ENCODE measurements at regions not wholly inside any gene's neighbourhood (a gene's known extent, or its start where the extent isn't known, plus 50 kb on each side); places are given as distances from the start of the nearest gene placed in this dataset.
"Not testable (repeated sequence)": the region's sequence is repeated elsewhere in the genome, so short reads cannot be mapped to it uniquely, and the experiment has no call there.

- no peak for DNase-seq
- in situ Hi-C loops (cut with HindIII; ENCODE audit: low pct_ligation_motif_present, low pct_unique_long_range_greater_than_20kb, low sequenced_read_pairs) = no loop called here
Observed at GRCh38 chr9:135397142-135397541, 82.4 kb upstream of the PPP1R26 start.

GRCh38 chr9:135399000-135399649 is 80.5 kb upstream of the PPP1R26 start:
- in situ Hi-C loops (cut with HindIII; ENCODE audit: low pct_ligation_motif_present, low pct_unique_long_range_greater_than_20kb, low sequenced_read_pairs) = no loop called here
- no peak for DNase-seq

GRCh38 chr9:135400496-135400895 is 79.1 kb upstream of the PPP1R26 start:
- in situ Hi-C loops (cut with HindIII; ENCODE audit: low pct_ligation_motif_present, low pct_unique_long_range_greater_than_20kb, low sequenced_read_pairs) = no loop called here
- no peak for DNase-seq

- in situ Hi-C loops (cut with HindIII; ENCODE audit: low pct_ligation_motif_present, low pct_unique_long_range_greater_than_20kb, low sequenced_read_pairs) = no loop called here
- no peak for DNase-seq
Observed at GRCh38 chr9:135401218-135401617, 78.4 kb upstream of the PPP1R26 start.

GRCh38 chr9:135402048-135402738 is 77.4 kb upstream of the PPP1R26 start:
- no peak for DNase-seq

GRCh38 chr9:135402739-135403695 is 76.6 kb upstream of the PPP1R26 start:
- in situ Hi-C loops (cut with HindIII; ENCODE audit: low pct_ligation_motif_present, low pct_unique_long_range_greater_than_20kb, low sequenced_read_pairs) = no loop called here
- DNase-seq = no peak

More at GRCh38 chr9:135402048-135402738, 77.4 kb upstream of the PPP1R26 start:
- in situ Hi-C loops (cut with HindIII; ENCODE audit: low pct_ligation_motif_present, low pct_unique_long_range_greater_than_20kb, low sequenced_read_pairs) = no loop called here

- in situ Hi-C loops (cut with HindIII; ENCODE audit: low pct_ligation_motif_present, low pct_unique_long_range_greater_than_20kb, low sequenced_read_pairs) = no loop called here
Observed at GRCh38 chr9:135403733-135404450, 75.7 kb upstream of the PPP1R26 start.

GRCh38 chr9:135404451-135405144 is 75.0 kb upstream of the PPP1R26 start:
- in situ Hi-C loops (cut with HindIII; ENCODE audit: low pct_ligation_motif_present, low pct_unique_long_range_greater_than_20kb, low sequenced_read_pairs) = no loop called here

More at GRCh38 chr9:135403733-135404450, 75.7 kb upstream of the PPP1R26 start:
- DNase-seq = no peak

GRCh38 chr9:135405145-135405464 is 74.5 kb upstream of the PPP1R26 start:
- DNase-seq; in situ Hi-C loops (cut with HindIII; ENCODE audit: low pct_ligation_motif_present, low pct_unique_long_range_greater_than_20kb, low sequenced_read_pairs): not testable (repeated sequence)

More at GRCh38 chr9:135404451-135405144, 75.0 kb upstream of the PPP1R26 start:
- DNase-seq = no peak

- in situ Hi-C loops (cut with HindIII; ENCODE audit: low pct_ligation_motif_present, low pct_unique_long_range_greater_than_20kb, low sequenced_read_pairs) = no loop called here
Observed at GRCh38 chr9:135408476-135409254, 70.9 kb upstream of the PPP1R26 start.

GRCh38 chr9:135409286-135410200 is 70.0 kb upstream of the PPP1R26 start:
- DNase-seq = no peak
- in situ Hi-C loops (cut with HindIII; ENCODE audit: low pct_ligation_motif_present, low pct_unique_long_range_greater_than_20kb, low sequenced_read_pairs) = no loop called here

More at GRCh38 chr9:135408476-135409254, 70.9 kb upstream of the PPP1R26 start:
- DNase-seq = no peak

- DNase-seq = no peak
- in situ Hi-C loops (cut with HindIII; ENCODE audit: low pct_ligation_motif_present, low pct_unique_long_range_greater_than_20kb, low sequenced_read_pairs) = no loop called here
Observed at GRCh38 chr9:135410421-135410820, 69.2 kb upstream of the PPP1R26 start.

- DNase-seq = no peak
- in situ Hi-C loops (cut with HindIII; ENCODE audit: low pct_ligation_motif_present, low pct_unique_long_range_greater_than_20kb, low sequenced_read_pairs) = no loop called here
Observed at GRCh38 chr9:135410831-135411473, 68.6 kb upstream of the PPP1R26 start.

- in situ Hi-C loops (cut with HindIII; ENCODE audit: low pct_ligation_motif_present, low pct_unique_long_range_greater_than_20kb, low sequenced_read_pairs); DNase-seq: not testable (repeated sequence)
Observed at GRCh38 chr9:135411605-135412004, 68.0 kb upstream of the PPP1R26 start.

- in situ Hi-C loops (cut with HindIII; ENCODE audit: low pct_ligation_motif_present, low pct_unique_long_range_greater_than_20kb, low sequenced_read_pairs) = not testable (repeated sequence)
- peak; percentile 56 for DNase-seq
Observed at GRCh38 chr9:135412315-135413085, 67.1 kb upstream of the PPP1R26 start.
